ENCODE measurements at regions not wholly inside any gene's neighbourhood (a gene's known extent, or its start where the extent isn't known, plus 50 kb on each side); places are given as distances from the start of the nearest gene placed in this dataset.

DNA sequence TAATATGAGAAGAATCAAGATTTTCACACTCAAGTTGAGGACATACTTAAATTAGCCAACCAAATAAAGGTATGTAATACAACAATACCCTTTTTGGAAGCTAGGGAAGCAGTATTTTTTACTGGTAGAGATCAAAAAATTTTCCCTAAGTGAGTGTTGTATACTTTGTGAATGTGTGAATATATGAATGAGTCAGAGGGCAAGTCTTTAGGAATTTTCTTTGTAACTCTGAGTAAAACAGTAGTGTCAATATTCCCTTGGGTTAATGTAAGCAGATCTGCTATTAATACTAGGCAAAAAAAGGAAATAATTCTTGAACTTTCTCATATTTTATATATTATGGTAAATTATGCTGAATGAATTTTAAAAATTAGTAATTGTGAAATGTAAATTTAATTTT is 1161.8 kb upstream of the MIR17HG start:
- TF ChIP-seq CHD4 (IDR thresholded peaks at IDR 0.05; ENCODE audit: borderline replicate concordance) (no peak), BHLHE40 (IDR thresholded peaks at IDR 0.05; ENCODE audit: low read depth, low read length) (no peak), HOXA7 (CRISPR knock-in tag; IDR thresholded peaks at IDR 0.05) (no peak), POLR2A (IDR thresholded peaks at IDR 0.05; ENCODE audit: low read length) (no peak), NR3C1 (IDR thresholded peaks at IDR 0.05) (no peak)
- TF ChIP-seq, protein P1, sequence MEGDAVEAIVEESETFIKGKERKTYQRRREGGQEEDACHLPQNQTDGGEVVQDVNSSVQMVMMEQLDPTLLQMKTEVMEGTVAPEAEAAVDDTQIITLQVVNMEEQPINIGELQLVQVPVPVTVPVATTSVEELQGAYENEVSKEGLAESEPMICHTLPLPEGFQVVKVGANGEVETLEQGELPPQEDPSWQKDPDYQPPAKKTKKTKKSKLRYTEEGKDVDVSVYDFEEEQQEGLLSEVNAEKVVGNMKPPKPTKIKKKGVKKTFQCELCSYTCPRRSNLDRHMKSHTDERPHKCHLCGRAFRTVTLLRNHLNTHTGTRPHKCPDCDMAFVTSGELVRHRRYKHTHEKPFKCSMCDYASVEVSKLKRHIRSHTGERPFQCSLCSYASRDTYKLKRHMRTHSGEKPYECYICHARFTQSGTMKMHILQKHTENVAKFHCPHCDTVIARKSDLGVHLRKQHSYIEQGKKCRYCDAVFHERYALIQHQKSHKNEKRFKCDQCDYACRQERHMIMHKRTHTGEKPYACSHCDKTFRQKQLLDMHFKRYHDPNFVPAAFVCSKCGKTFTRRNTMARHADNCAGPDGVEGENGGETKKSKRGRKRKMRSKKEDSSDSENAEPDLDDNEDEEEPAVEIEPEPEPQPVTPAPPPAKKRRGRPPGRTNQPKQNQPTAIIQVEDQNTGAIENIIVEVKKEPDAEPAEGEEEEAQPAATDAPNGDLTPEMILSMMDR (IDR thresholded peaks at IDR 0.05), result no peak
- TF ChIP-seq, protein P2, sequence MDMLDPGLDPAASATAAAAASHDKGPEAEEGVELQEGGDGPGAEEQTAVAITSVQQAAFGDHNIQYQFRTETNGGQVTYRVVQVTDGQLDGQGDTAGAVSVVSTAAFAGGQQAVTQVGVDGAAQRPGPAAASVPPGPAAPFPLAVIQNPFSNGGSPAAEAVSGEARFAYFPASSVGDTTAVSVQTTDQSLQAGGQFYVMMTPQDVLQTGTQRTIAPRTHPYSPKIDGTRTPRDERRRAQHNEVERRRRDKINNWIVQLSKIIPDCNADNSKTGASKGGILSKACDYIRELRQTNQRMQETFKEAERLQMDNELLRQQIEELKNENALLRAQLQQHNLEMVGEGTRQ (IDR thresholded peaks at IDR 0.05), result no peak
- TF ChIP-seq, protein P3, sequence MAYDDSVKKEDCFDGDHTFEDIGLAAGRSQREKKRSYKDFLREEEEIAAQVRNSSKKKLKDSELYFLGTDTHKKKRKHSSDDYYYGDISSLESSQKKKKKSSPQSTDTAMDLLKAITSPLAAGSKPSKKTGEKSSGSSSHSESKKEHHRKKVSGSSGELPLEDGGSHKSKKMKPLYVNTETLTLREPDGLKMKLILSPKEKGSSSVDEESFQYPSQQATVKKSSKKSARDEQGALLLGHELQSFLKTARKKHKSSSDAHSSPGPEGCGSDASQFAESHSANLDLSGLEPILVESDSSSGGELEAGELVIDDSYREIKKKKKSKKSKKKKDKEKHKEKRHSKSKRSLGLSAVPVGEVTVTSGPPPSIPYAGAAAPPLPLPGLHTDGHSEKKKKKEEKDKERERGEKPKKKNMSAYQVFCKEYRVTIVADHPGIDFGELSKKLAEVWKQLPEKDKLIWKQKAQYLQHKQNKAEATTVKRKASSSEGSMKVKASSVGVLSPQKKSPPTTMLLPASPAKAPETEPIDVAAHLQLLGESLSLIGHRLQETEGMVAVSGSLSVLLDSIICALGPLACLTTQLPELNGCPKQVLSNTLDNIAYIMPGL (CRISPR knock-in tag; IDR thresholded peaks at IDR 0.05; ENCODE audit: borderline replicate concordance), result no peak
- TF ChIP-seq, protein P4, sequence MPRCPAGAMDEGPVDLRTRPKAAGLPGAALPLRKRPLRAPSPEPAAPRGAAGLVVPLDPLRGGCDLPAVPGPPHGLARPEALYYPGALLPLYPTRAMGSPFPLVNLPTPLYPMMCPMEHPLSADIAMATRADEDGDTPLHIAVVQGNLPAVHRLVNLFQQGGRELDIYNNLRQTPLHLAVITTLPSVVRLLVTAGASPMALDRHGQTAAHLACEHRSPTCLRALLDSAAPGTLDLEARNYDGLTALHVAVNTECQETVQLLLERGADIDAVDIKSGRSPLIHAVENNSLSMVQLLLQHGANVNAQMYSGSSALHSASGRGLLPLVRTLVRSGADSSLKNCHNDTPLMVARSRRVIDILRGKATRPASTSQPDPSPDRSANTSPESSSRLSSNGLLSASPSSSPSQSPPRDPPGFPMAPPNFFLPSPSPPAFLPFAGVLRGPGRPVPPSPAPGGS (IDR thresholded peaks at IDR 0.05), result no peak
